ENCODE measurements at regions not wholly inside any gene's neighbourhood (a gene's known extent, or its start where the extent isn't known, plus 50 kb on each side); places are given as distances from the start of the nearest gene placed in this dataset.
A peak's percentile ranks its signal among the peaks of the same experiment; 100 is the strongest.

GRCh38 chr21:41589131-41589530 is 81.2 kb upstream of the TMPRSS2 start:
- Histone ChIP-seq H3K4me3 (no peak overlapping the region), H3K27me3 (no peaks in the 10 kb centered on the region), H3K36me3 (no peaks in the 10 kb centered on the region), H3K9me3 (no peaks in the 10 kb centered on the region), H3K4me1 (no peaks in the 10 kb centered on the region), H3K27ac (no peak overlapping the region)
- TF ChIP-seq, protein P1, sequence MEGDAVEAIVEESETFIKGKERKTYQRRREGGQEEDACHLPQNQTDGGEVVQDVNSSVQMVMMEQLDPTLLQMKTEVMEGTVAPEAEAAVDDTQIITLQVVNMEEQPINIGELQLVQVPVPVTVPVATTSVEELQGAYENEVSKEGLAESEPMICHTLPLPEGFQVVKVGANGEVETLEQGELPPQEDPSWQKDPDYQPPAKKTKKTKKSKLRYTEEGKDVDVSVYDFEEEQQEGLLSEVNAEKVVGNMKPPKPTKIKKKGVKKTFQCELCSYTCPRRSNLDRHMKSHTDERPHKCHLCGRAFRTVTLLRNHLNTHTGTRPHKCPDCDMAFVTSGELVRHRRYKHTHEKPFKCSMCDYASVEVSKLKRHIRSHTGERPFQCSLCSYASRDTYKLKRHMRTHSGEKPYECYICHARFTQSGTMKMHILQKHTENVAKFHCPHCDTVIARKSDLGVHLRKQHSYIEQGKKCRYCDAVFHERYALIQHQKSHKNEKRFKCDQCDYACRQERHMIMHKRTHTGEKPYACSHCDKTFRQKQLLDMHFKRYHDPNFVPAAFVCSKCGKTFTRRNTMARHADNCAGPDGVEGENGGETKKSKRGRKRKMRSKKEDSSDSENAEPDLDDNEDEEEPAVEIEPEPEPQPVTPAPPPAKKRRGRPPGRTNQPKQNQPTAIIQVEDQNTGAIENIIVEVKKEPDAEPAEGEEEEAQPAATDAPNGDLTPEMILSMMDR (IDR thresholded peaks at IDR 0.05): no peak
- no peak for TF ChIP-seq POLR2A (IDR thresholded peaks at IDR 0.05)
- TF ChIP-seq POLR2AphosphoS5 (IDR thresholded peaks at IDR 0.05; ENCODE audit: insufficient read depth in 1 of 2, low read depth in 1 of 2): no peak
- intact Hi-C loops (cut with DNase I): no loop called here
- DNase-seq (ENCODE audit: extremely low spot score in 2 of 2): peak; percentile 34 to 79

GRCh38 chr21:41585199-41585994 is 77.4 kb upstream of the TMPRSS2 start:
- Histone ChIP-seq H3K9me3 (no peaks in the 10 kb centered on the region), H3K4me3 (no peak overlapping the region), H3K36me3 (no peaks in the 10 kb centered on the region), H3K4me1 (no peaks in the 10 kb centered on the region), H3K27me3 (no peaks in the 10 kb centered on the region), H3K27ac (no peak overlapping the region)
- peak; percentile 55 to 58 for DNase-seq (ENCODE audit: extremely low spot score in 2 of 2)
- intact Hi-C loops (cut with DNase I): no loop called here
- no peak for TF ChIP-seq POLR2A (IDR thresholded peaks at IDR 0.05)

- Histone ChIP-seq H3K9me3 (no peaks in the 10 kb centered on the region), H3K36me3 (no peaks in the 10 kb centered on the region), H3K4me3 (no peak overlapping the region), H3K4me1 (no peaks in the 10 kb centered on the region), H3K27ac (no peak overlapping the region), H3K27me3 (no peaks in the 10 kb centered on the region)
- DNase-seq (ENCODE audit: extremely low spot score in 2 of 2): peak; percentile 67 to 74
- intact Hi-C loops (cut with DNase I): no loop called here
- no peak for TF ChIP-seq POLR2AphosphoS5 (IDR thresholded peaks at IDR 0.05; ENCODE audit: insufficient read depth in 1 of 2, low read depth in 1 of 2)
- no peak for TF ChIP-seq POLR2A (IDR thresholded peaks at IDR 0.05)
- TF ChIP-seq, protein P1 (IDR thresholded peaks at IDR 0.05): no peak
Observed at GRCh38 chr21:41584603-41585176, 76.7 kb upstream of the TMPRSS2 start.

GRCh38 chr21:41583274-41583790 is 75.4 kb upstream of the TMPRSS2 start:
- peak; percentile 47 to 64 for DNase-seq (ENCODE audit: extremely low spot score in 2 of 2)
- H3K36me3 ChIP-seq: no peaks in the 10 kb centered on the region
- H3K27ac ChIP-seq: no peak overlapping the region
- H3K9me3 ChIP-seq: no peaks in the 10 kb centered on the region
- no peaks in the 10 kb centered on the region for H3K27me3 ChIP-seq
- intact Hi-C loops (cut with DNase I): no loop called here
- H3K4me1 ChIP-seq: no peaks in the 10 kb centered on the region
- H3K4me3 ChIP-seq: no peak overlapping the region
- TF ChIP-seq POLR2A (IDR thresholded peaks at IDR 0.05) (no peak), POLR2AphosphoS5 (IDR thresholded peaks at IDR 0.05; ENCODE audit: insufficient read depth in 1 of 2, low read depth in 1 of 2) (no peak)

DNA sequence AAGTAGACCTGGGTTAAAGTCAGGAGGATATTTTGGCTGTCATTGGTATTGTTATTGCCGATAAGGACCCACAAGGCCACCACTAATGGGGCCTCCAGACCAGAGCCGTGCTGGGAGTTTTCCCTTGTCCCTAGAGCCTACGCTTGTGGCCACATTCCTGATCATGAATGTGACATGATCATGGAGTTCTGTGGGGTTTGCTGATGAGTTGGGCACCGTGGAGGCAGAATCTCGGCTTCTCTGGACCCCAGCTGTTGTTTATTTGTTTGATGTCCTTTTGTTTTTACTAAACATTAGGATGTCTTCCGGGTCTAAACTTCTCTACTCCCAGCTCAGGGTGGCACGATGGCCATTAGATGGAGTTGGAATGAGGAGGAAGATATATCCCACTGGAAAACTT is 74.9 kb upstream of the TMPRSS2 start:
- intact Hi-C loops (cut with DNase I): no loop called here
- no peaks in the 10 kb centered on the region for H3K9me3 ChIP-seq
- H3K36me3 ChIP-seq: no peaks in the 10 kb centered on the region
- H3K27ac ChIP-seq: no peak overlapping the region
- H3K4me3 ChIP-seq: no peak overlapping the region
- TF ChIP-seq POLR2AphosphoS5 (IDR thresholded peaks at IDR 0.05; ENCODE audit: insufficient read depth in 1 of 2, low read depth in 1 of 2) (no peak), POLR2A (IDR thresholded peaks at IDR 0.05) (no peak)
- TF ChIP-seq, protein P1 (IDR thresholded peaks at IDR 0.05): no peak
- no peaks in the 10 kb centered on the region for H3K4me1 ChIP-seq
- peak in 1 of 2 donors; percentile 18 for DNase-seq (ENCODE audit: extremely low spot score in 2 of 2)
- H3K27me3 ChIP-seq: no peaks in the 10 kb centered on the region

All from vagina (tissue), 2 donors.